Stimulated activated CD4-positive, alpha-beta T cell treated with anti-CD3 and anti-CD28 coated beads, Interleukin-12 subunit alpha, Interleukin-12 subunit beta, amount 100 ng/mL, for 24 hours (primary cell): ENCODE measurements at regions not wholly inside any gene's neighbourhood (a gene's known extent, or its start where the extent isn't known, plus 50 kb on each side); places are given as distances from the start of the nearest gene placed in this dataset.
"Not testable (repeated sequence)": the region's sequence is repeated elsewhere in the genome, so short reads cannot be mapped to it uniquely, and the experiment has no call there.

Source experiments
- DNase-seq, 2 experiments: peaks; one replicate each; pipeline ENCODE4 v3.0.0-alpha.2; 2020; ENCODE audit warnings: low read depth in 2 of 2

DNA sequence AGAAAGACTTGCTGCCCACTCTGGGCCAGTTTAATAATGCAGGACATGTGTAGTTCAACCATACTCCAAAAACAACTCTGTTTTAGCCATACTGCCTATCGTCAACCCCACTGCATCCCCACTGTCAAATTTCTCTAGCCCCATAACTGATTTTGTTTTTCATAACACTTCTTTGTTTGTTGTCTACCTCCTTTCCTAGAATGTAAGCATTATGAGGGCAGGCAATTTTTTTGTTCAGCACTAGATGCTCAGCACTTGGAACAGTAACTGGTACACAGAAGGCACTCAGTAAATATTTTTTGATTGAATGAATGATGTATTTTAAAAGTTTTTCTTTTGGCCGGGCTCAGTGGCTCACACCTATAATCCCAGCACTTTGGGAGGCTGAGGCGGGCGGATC is 183.8 kb upstream of the MKLN1 start:
- no peak for DNase-seq

DNA sequence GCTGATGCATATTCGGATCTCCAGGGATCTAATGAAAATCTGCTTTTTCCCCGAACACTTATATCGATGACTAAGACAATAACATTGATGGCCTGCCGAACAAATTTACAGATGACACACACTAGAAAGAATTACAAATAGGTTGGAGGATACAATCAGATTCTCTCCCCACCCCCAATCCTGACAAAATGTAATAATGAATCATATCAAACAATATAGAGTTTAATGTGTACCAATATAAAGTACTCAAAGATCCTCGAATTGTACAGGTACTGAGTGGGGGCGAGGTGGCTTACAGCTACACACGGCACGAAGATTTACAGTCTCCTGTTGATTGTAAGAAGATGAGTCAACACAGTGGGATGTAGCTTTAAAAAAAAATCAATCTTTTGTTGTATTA is 182.7 kb upstream of the MKLN1 start:
- no peak for DNase-seq

- DNase-seq: no peak
These were observed 181.9 kb upstream of the MKLN1 start for GRCh38 chr7:131145770-131146169.

- DNase-seq: no peak
These were observed 180.1 kb upstream of the MKLN1 start for GRCh38 chr7:131147604-131148003.

DNA sequence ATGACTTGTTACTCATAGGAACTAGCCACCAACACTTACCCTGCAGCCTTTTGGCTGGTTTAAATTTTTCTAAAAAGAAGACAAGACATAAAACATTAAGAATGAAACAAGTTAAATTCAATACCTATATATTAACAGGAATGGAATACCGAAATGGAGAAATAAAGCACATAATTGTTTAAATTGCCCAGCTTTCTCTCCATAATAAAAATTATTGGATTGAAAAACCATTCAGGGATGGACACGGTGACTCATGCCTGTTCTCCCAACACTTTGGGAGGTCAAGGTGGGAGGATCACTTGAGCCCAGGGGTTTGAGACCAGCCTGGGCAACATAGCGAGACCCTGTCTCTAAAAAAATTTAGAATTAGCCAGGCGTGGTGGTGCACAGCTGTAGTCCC is 179.4 kb upstream of the MKLN1 start:
- no peak for DNase-seq

GRCh38 chr7:131148708-131149428 is 178.8 kb upstream of the MKLN1 start:
- DNase-seq: no peak

DNA sequence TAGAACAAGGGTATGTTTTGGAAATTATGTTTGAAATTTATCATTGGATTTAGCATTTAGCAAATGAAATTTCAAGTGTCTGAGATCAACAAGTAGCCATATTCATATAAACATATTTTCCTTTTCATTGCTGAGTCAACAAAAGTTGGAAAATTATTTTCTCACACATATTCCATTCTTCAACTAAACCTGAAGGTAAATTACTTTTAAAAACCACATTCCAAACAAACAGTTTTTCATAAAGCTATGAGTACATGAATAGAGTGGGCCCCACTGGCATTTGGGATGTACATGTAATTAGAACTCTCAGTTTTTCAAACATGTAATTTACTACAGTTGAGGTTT is 178.3 kb upstream of the MKLN1 start:
- no peak for DNase-seq

- no peak for DNase-seq
These were observed 177.8 kb upstream of the MKLN1 start for GRCh38 chr7:131149840-131150239.

DNA sequence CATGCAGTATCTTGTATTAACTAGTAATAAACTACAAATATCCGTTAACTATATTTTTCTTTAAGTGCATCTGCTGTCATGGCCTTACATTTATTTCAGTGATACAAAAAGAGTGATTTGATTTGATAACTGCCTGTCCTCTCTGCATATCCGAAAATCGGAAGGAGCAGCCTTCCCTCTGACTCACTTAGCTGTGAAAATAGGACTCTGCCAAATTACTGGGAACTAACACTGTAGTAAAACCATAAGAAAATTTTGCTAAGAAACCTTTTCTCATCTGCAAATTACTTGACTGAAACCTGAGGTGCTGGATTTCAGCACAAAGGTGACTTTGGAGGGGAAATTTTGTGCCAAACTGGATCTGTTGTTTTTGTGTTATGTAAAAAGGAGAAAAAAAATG is 176.6 kb upstream of the MKLN1 start:
- no peak for DNase-seq

DNA sequence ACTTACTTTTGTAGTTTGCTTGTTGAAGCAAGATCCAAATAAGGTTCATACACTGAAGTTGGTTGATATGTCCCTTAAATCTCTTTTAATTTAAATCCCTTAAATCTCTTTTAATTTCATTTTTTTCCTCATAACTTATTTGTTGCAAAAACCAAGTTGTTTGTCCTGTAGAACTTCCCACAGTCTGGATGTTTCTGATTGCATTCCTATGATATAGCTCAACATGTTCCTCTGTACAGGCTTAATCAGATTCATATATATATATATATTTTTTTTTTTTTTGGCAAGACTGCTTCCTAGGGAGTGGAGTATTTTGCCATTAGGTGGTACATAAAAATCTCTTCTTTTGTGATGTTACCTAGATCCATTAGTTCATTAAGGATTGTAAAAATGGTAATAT is 174.9 kb upstream of the MKLN1 start:
- DNase-seq: no peak

DNA sequence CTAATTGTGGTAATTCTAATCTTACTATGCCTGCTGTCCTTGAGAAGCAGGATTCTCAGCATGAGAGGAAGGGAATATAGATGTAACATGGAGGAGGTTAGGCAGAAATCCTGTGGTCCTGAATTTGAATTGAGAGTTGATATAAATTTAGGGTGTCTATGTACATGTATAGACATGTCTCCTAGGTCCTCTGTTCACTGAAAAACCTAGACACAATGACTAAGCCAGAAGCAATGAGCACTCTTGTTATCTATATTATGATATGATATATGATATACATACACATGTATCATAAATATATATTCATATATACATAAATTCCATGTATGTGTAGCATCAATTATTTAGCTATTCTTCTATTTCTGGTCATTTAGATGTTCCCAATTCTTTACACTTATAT is 173.3 kb upstream of the MKLN1 start:
- no peak for DNase-seq

DNA sequence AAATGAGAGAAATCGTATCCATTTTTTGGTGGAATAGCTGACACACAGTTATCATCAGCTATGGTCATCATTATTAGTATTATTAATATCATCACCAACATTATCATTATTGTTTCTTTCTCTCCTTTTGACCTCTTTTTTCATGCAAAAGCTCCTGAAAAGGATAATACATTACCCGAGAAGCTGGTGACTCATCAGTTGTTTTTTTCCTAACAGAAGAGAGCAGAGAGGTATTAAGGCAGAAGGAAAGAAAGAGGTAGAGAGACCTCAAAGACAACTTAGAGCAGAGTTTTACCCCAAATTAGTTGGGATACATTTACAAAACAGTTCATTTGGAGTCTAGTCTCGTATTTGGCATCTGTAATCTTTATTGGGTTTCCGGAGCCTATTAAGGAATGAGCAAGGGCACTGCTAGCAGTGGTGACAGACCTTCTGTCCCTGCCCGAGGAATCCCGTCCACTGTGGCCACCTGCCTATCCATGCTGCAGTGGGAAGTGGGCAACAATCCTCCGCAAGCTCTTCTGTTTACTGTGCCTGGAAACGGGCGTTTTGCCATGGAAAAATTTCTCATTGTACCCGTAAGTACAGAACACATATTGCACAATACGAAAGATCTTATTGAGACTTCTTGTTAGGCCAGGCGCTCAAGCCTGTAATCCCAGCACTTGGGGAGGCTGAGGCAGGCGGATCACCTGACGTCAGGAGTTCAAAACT is 170.0 kb upstream of the MKLN1 start:
- DNase-seq: no peak

DNA sequence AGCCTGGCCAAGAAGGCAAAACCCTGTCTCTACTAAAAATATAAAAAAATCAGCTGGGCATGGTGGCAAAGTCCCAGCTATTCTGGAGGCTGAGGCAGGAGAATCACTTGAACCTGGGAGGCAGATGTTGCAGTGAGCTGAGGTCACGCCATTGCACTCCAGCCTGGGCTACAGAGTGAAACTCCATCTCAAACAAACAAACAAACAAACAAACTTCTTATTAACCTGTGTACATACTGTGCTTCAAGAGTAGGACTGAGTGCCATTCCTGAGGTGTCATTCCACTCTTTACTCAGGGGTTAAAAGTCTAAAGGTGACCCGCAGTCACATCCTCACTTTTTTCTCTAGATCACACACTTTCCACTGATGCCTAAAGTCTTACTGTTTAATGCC is 169.4 kb upstream of the MKLN1 start:
- not testable (repeated sequence) for DNase-seq

DNA sequence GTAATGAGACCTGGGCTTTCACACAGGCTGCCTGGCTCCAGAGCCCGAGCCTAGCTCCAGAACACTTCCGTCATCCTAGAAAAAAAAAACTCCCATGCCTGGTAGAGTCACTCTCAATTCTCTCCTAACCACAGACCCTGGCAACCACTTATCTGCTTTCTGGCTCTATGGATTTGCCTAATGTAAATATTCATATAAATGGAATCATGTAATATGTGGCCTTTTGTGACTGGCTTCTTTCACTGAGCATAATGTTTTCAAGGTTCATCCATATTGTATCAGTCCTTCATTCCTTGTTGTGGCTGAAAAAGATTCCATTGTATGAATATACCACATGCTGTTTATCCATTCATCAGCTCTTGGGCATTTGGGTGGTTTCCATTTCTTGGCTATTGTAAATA is 167.7 kb upstream of the MKLN1 start:
- no peak for DNase-seq

DNA sequence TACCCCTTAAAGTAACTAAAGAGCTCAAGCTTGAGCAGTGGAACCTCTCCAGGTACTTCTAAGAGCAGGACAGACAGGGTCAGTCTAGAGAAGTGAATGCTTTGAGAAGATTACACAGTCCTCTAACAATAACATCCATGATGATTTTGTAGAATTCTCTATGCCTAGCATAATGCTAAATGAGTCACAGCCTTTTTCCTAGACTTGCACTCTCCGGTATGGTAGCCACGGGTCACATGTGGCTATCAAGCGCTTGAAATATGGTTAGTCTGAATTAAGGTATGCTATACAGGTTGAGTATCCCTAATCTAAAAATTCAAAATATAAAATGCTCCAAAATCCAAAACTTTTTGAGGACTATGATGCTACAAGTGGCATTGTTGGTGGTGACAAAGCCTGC is 166.6 kb upstream of the MKLN1 start:
- DNase-seq: no peak

DNA sequence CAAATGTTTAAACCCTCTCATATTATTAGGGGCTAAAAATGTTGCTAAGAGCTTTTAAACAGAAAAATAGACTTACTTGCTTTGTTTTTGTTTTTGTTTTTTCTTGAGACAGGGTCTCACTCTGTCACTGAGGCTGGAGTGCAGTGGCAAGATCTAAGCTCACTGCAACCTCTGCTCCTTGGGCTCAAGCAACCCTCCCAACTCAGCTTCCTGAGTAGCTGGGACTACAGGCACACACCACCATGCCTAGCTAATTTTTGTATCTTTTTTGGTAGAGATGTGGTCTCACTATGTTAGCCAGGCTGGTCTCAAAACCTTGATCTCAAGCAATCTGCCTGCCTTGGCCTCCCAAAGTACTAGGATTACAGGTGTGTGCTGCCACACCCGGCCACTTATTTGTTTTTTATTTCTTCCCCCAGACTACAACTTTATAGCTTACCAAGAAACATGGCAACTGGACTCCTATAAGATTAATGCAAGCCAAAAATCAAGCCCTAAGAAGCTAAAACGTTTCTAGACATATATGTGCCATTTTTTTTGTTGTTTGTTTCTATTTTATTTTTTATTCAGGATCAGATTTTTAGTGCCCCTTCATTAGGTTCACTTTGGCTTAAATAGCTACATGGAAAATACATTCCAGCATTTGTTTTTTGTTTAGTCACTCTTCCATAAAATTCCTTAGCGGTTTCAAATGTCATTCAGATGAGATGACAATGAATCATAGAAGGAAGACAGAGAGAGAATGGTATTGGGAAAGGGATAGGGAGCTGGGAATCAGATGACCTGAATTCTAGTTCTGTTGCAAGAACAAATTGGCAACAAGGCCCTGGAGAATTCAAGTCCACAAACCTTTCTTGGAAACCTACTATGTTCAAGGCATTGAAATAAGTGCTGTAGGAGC is 163.4 kb upstream of the MKLN1 start:
- no peak for DNase-seq

DNA sequence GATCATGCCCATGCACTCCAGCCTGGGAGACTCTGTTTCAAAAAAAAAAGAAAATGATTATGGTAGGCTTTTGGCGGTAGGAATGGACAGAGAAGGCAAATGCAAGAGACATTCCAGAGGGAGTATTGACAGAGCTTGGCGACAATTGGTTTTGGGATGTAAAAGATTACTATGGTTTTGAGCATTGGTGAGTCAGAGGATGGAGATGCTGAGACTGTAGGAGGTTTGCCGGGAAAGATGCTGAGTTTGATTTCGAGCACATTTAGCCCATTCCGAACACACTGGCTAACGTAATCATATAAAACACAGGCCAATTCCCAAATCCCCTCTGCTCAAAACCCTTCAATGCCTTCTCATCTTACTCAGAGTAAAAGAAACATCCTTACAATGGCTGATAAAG is 161.6 kb upstream of the MKLN1 start:
- DNase-seq: no peak

DNA sequence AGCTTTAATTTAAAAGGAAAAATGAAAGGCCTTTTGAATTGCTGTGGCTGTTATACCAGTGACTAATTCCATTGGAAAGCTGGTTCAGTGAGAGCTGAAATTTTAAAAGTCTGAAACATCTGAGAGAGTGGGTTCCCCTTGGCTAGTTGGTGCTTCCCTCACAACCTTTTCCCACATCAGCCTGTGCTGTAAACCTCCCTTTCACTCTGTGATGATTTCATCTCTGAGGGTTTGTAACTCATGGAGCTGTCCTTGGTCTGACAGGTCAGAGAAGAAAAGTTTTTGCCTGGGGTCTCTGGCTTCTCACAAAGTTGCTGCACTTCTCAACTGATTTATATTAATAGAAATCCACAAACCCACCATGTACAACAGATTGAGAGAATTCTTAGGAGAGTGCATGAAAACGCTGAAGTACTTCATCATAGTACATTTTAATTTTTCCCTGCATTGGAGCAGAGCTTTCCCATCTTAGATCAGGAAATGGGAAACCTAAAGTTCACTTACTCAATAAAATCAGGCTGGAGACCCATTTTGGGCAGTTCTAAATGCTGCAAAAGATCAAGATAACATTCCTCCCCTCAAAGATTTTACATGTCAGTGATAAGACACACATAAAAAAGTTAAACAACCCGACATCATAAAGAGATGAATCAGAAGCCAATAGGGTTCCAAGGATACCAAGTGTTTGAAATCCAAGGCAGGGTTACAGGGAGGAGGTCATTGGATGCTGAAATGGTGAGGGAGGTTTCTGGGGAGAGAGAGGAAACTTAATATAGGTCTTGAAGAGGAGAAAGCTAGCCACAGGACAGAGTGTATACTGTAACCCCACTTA is 157.0 kb upstream of the MKLN1 start:
- DNase-seq: no peak

- no peak for DNase-seq
These were observed 154.4 kb upstream of the MKLN1 start for GRCh38 chr7:131173145-131173890.

GRCh38 chr7:131174391-131174790 is 153.3 kb upstream of the MKLN1 start:
- DNase-seq: no peak

DNA sequence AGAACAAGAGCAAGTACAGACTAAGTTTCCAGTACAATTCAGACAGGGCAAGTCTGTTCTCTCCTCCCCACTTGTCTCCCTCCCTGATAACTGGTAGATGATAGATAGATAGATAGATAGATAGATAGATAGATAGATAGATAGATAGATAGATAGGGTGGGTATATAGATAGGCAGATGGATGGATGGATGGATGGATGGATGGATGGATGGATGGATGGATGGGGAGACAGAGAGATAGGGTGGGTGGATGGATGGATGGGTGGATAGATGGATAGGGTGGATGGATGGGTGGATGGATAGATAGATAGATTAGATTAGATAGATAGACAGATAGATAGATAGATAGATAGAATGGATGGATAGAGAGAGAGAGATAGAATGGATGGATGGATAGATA is 152.8 kb upstream of the MKLN1 start:
- no peak for DNase-seq
